Osteocyte (in vitro differentiated cells): ENCODE measurements at regions not wholly inside any gene's neighbourhood (a gene's known extent, or its start where the extent isn't known, plus 50 kb on each side); places are given as distances from the start of the nearest gene placed in this dataset.

Experiments used
- DNase-seq: peaks from one replicate; pipeline ENCODE4 v3.0.0; 2021; ENCODE audit warnings: mixed read lengths; ENCODE audit not compliant: unreplicated experiment; ENCODE audit errors: extremely low spot score
- H3K27ac Mint-ChIP-seq: one replicate; pipeline ENCODE4 v1.8.0; 2021; ENCODE audit warnings: mild to moderate bottlenecking, mixed read lengths; ENCODE audit not compliant: unreplicated experiment
- H3K27me3 Mint-ChIP-seq: one replicate; pipeline ENCODE4 v1.8.0; 2021; ENCODE audit warnings: mixed read lengths; ENCODE audit not compliant: unreplicated experiment
- H3K36me3 Mint-ChIP-seq: one replicate; pipeline ENCODE4 v1.8.0; 2021; ENCODE audit warnings: mixed read lengths; ENCODE audit not compliant: unreplicated experiment
- H3K4me1 Mint-ChIP-seq: one replicate; pipeline ENCODE4 v1.8.0; 2021; ENCODE audit warnings: mixed read lengths; ENCODE audit not compliant: unreplicated experiment
- H3K4me3 Mint-ChIP-seq: one replicate; pipeline ENCODE4 v1.8.0; 2021; ENCODE audit warnings: mild to moderate bottlenecking, moderate library complexity, mixed read lengths; ENCODE audit not compliant: unreplicated experiment
- H3K9me3 Mint-ChIP-seq: one replicate; pipeline ENCODE4 v1.8.0; 2021; ENCODE audit warnings: mixed read lengths; ENCODE audit not compliant: unreplicated experiment
- CTCF ChIP-seq: fragments of 200-600 bp; sonication (generic); IDR thresholded peaks from 2 replicates; pipeline ENCODE4 v1.5.0; 2021; ENCODE audit warnings: antibody characterized with exemption, mild to moderate bottlenecking, moderate library complexity

- Mint-ChIP-seq H3K36me3 (no peaks in the 10 kb centered on the region), H3K9me3 (no peaks in the 10 kb centered on the region), H3K27ac (no peak overlapping the region), H3K27me3 (peaks cover 26% of the 10 kb centered on the region), H3K4me3 (no peak overlapping the region), H3K4me1 (no peaks in the 10 kb centered on the region)
- TF ChIP-seq CTCF: no peak
- no peak for DNase-seq
Observed at GRCh38 chr5:29950416-29951145, 1242.9 kb upstream of the CDH6 start.

- Mint-ChIP-seq H3K9me3 (no peaks in the 10 kb centered on the region), H3K27ac (no peak overlapping the region), H3K4me1 (no peaks in the 10 kb centered on the region), H3K36me3 (no peaks in the 10 kb centered on the region), H3K4me3 (no peak overlapping the region), H3K27me3 (peaks cover 25% of the 10 kb centered on the region)
- DNase-seq: no peak
- no peak for TF ChIP-seq CTCF
Observed at GRCh38 chr5:29949301-29949872, 1244.1 kb upstream of the CDH6 start.

- no peaks in the 10 kb centered on the region for H3K36me3 Mint-ChIP-seq
- no peak overlapping the region for H3K4me3 Mint-ChIP-seq
- no peaks in the 10 kb centered on the region for H3K4me1 Mint-ChIP-seq
- H3K27me3 Mint-ChIP-seq: peaks cover 36% of the 10 kb centered on the region
- no peaks in the 10 kb centered on the region for H3K9me3 Mint-ChIP-seq
- no peak for TF ChIP-seq CTCF
- no peak for DNase-seq
- H3K27ac Mint-ChIP-seq: no peak overlapping the region
Observed at GRCh38 chr5:29944327-29944726, 1249.2 kb upstream of the CDH6 start.

- no peak overlapping the region for H3K4me3 Mint-ChIP-seq
- DNase-seq: no peak
- H3K27ac Mint-ChIP-seq: no peak overlapping the region
- no peaks in the 10 kb centered on the region for H3K36me3 Mint-ChIP-seq
- peaks cover 47% of the 10 kb centered on the region for H3K27me3 Mint-ChIP-seq
- H3K9me3 Mint-ChIP-seq: no peaks in the 10 kb centered on the region
- H3K4me1 Mint-ChIP-seq: no peaks in the 10 kb centered on the region
- TF ChIP-seq CTCF: no peak
Observed at GRCh38 chr5:29942089-29942488, 1251.4 kb upstream of the CDH6 start.

- H3K36me3 Mint-ChIP-seq: no peaks in the 10 kb centered on the region
- no peak overlapping the region for H3K4me3 Mint-ChIP-seq
- no peaks in the 10 kb centered on the region for H3K4me1 Mint-ChIP-seq
- H3K9me3 Mint-ChIP-seq: no peaks in the 10 kb centered on the region
- TF ChIP-seq CTCF: no peak
- no peak for DNase-seq
- H3K27ac Mint-ChIP-seq: no peak overlapping the region
- peaks cover 50% of the 10 kb centered on the region for H3K27me3 Mint-ChIP-seq
Observed at GRCh38 chr5:29939988-29940387, 1253.5 kb upstream of the CDH6 start.
